Heart right ventricle (tissue), 16 donors: ENCODE measurements at regions not wholly inside any gene's neighbourhood (a gene's known extent, or its start where the extent isn't known, plus 50 kb on each side); places are given as distances from the start of the nearest gene placed in this dataset.

Experiments used
- ATAC-seq, 8 donors: fragments of 200-7000 bp; cut with Tn5 transposase; one replicate each; pipeline ENCODE4 v1.9.1; 2020; ENCODE audit warnings: mild to moderate bottlenecking in 8 of 8, moderate library complexity in 8 of 8, moderate number of reproducible peaks in 1 of 8
- DNase-seq, 2 donors: peaks; one replicate each; pipeline ENCODE4 v3.0.0-alpha.2; 2020
- H3K27ac ChIP-seq, 10 donors: fragments of 200-600 bp; sonication (generic) in 2 of 10; one replicate each; pipeline versions ENCODE4 v1.5.0 to v1.8.0; 2020 to 2022; ENCODE audit warnings: mild to moderate bottlenecking in 3 of 10
- H3K27me3 ChIP-seq, 7 donors: fragments of 200-600 bp; one replicate each; pipeline ENCODE4 v1.8.0; 2021 to 2022; ENCODE audit warnings: mild to moderate bottlenecking in 2 of 7
- H3K36me3 ChIP-seq, 9 donors: fragments of 200-600 bp; sonication (generic) in 1 of 9; one replicate each; pipeline versions ENCODE4 v1.5.0 to v1.8.0; 2020 to 2022; ENCODE audit warnings: mild to moderate bottlenecking in 2 of 9
- H3K4me1 ChIP-seq, 9 donors: fragments of 200-600 bp; sonication (generic) in 1 of 9; one replicate each; pipeline versions ENCODE4 v1.5.0 to v1.8.0; 2020 to 2022; ENCODE audit warnings: mild to moderate bottlenecking in 4 of 9
- H3K4me3 ChIP-seq, 10 donors: fragments of 200-600 bp; sonication (generic) in 2 of 10; one replicate each; pipeline versions ENCODE4 v1.5.0 to v1.8.0; 2020 to 2022; ENCODE audit warnings: mild to moderate bottlenecking in 7 of 10, moderate library complexity in 2 of 10
- H3K9me3 ChIP-seq, 11 donors: fragments of 200-600 bp in 10 of 11; sonication (generic) in 2 of 11; one replicate each; pipeline versions ENCODE4 v1.5.0 to v1.8.0; 2013 to 2022; ENCODE audit warnings: mild to moderate bottlenecking in 2 of 11, control low read depth in 1 of 11, moderate library complexity in 1 of 11
- WGBS, 2 donors: extraction: QIAGEN DNeasy Blood & Tissue Kit; methylation state at CpG; one replicate each; pipeline ENCODE4 v1.1.7; 2013; ENCODE audit warnings: inconsistent platforms in 1 of 2; 5-methylcytosine and 5-hydroxymethylcytosine counted together
- intact Hi-C, 10 donors: fragments of 100-400 bp; cut with DNase I; formaldehyde crosslinking; loops; one replicate each; pipeline versions ENCODE4 v1.11.1 to v1.14.2; 2022
- TF ChIP-seq, protein P1 (sequence below), 9 donors: fragments of 200-600 bp; sonication (generic) in 2 of 9; IDR thresholded peaks; one replicate each; pipeline versions ENCODE4 v1.5.0 to v1.8.0; 2021 to 2022; ENCODE audit warnings: antibody characterized with exemption in 9 of 9, mild to moderate bottlenecking in 5 of 9, moderate library complexity in 1 of 9
- donor health status: Arrhythmogenic right ventricular cardiomyopathy.
- donor health status: ischemic (EF 13 %, LVEDD 7.1; RV severe dilation, severe dysfunction).
- donor health status: healthy with polysubstance abuse.
- donor health status: DM: no; HTN: yes; CAD: no.
- donor health status: DM: no; HTN: no; CAD: no.
- donor health status: ischemic (EF 25% LVEDD 6.9; RV normal size, moderate dysfunction).
- donor health status: ischemic (EF 25% LVEDD 5.7; RV mildly dilated, moderate dysfunction).
- donor health status: healthy.
- donor health status: DM: yes; HTN: yes; CAD: no.
- donor health status: Ischemic cardiomyopathy.
- donor health status: ischemic (EF 35%, LVEDD 5.7; RV mildly dilated, moderate dysfunction).
- donor health status: nonischemic (EF 11% LVEDD 7.7; RV severe dilation, severe dysfunction).
- donor health status: DM: yes; HTN: yes; CAD: no.
- donor health status: PGD.
- donor health status: ischemic (EF 29% LVEDD 5.4; RV normal size, mild dysfunction).
- donor health status: nonischemic (EF 23%, LVEDD 6.1; RV moderate dilation, normal function).

DNA sequence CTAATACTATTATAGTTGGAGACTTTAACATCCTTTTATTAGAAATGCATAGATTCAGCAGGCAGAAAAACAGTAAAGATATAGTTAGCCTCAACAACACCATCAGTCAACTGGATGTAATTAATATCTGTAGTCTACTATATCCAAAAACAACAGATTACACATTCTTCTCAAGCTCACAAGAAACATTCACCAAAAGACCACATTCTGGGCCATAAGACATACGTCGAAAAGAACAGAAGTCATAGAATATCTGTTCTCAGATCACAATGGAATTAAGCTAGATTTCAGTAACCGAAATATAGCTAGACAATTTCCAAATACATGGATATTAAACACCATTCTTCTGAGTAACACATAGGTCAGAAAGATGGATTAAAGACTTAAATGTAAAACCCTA is 336.6 kb upstream of the RPS23 start:
- H3K27me3 ChIP-seq = no peaks in the 10 kb centered on the region
- intact Hi-C loops = no loop called here
- DNase-seq = no peak
- H3K4me3 ChIP-seq = no peak overlapping the region
- ATAC-seq = no peak
- WGBS, 2 donors = 73% methylated on average over 3 of the region's 3 CpGs
- peaks cover 0 to 21% (median 0%) of the 10 kb centered on the region in 11 donors for H3K9me3 ChIP-seq
- H3K4me1 ChIP-seq = no peaks in the 10 kb centered on the region
- TF ChIP-seq, protein P1, sequence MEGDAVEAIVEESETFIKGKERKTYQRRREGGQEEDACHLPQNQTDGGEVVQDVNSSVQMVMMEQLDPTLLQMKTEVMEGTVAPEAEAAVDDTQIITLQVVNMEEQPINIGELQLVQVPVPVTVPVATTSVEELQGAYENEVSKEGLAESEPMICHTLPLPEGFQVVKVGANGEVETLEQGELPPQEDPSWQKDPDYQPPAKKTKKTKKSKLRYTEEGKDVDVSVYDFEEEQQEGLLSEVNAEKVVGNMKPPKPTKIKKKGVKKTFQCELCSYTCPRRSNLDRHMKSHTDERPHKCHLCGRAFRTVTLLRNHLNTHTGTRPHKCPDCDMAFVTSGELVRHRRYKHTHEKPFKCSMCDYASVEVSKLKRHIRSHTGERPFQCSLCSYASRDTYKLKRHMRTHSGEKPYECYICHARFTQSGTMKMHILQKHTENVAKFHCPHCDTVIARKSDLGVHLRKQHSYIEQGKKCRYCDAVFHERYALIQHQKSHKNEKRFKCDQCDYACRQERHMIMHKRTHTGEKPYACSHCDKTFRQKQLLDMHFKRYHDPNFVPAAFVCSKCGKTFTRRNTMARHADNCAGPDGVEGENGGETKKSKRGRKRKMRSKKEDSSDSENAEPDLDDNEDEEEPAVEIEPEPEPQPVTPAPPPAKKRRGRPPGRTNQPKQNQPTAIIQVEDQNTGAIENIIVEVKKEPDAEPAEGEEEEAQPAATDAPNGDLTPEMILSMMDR (IDR thresholded peaks at IDR 0.05) = no peak
- H3K36me3 ChIP-seq = no peaks in the 10 kb centered on the region
- H3K27ac ChIP-seq = no peak overlapping the region

DNA sequence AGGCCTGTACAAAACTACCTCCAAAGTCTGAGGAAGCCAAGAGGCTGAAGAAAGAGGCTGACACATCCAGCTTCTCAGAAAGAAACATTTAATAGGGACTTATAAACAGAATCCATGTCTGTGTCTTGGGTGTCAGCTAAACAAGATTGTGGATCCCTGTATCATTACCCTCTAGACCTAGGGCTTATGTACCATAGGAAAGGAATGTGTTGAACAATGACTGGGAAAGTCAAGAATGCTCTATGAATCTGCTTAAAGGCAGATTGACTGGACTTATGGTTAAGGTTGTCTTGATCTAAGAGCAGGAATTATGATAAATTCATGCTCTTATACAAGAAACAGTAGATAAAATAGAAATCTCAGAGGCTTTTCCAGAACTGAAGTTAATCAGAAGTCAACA is 335.7 kb upstream of the RPS23 start:
- DNase-seq = no peak
- TF ChIP-seq, protein P1 (IDR thresholded peaks at IDR 0.05) = no peak

GRCh38 chr5:82610686-82611085 is 332.5 kb upstream of the RPS23 start:
- DNase-seq = no peak
- intact Hi-C loops = no loop called here
- H3K27me3 ChIP-seq = no peaks in the 10 kb centered on the region
- TF ChIP-seq, protein P1 (IDR thresholded peaks at IDR 0.05) = no peak
- no peak for ATAC-seq
- H3K36me3 ChIP-seq = no peaks in the 10 kb centered on the region
- H3K9me3 ChIP-seq = peaks cover 0 to 33% (median 0%) of the 10 kb centered on the region in 11 donors
- H3K4me1 ChIP-seq = no peaks in the 10 kb centered on the region
- no peak overlapping the region for H3K4me3 ChIP-seq
- H3K27ac ChIP-seq = no peak overlapping the region
- 88 to 95% methylated on average over 3 of the region's 3 CpGs for WGBS, 2 donors

More for the DNA sequence above, 335.7 kb upstream of the RPS23 start:
- intact Hi-C loops = no loop called here
- Histone ChIP-seq H3K27ac (no peak overlapping the region), H3K9me3 (peaks cover 0 to 15% (median 0%) of the 10 kb centered on the region in 11 donors), H3K4me3 (no peak overlapping the region), H3K27me3 (no peaks in the 10 kb centered on the region), H3K4me1 (no peaks in the 10 kb centered on the region), H3K36me3 (no peaks in the 10 kb centered on the region)
- no peak for ATAC-seq

DNA sequence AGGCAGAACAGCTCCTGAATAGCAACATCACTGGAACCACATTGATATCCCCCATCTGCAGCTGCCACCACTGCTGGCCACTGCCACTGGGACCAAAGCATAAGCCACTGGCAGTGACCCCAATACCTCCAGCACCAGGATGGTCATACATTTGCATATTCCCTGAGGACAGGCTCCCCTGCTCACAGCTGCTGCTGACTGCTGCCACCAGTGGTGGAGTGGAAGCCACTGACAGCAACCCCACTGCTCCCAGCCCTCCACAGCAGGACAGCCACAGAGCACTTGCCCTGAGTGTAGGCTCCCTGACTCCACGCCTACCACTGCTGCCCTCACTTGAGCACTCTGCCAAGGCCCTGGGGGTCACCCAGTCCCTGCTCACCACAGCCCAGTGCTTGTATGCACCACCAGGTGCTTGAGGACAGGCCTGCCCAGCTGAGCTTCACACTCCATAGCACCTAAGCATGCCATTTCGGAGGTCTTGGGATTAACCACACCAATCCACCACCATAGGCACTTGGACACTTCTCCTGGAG is 327.4 kb upstream of the RPS23 start:
- intact Hi-C loops = no loop called here
- no peak for DNase-seq
- no peak overlapping the region for H3K27ac ChIP-seq
- no peaks in the 10 kb centered on the region for H3K4me1 ChIP-seq
- 93 to 94% methylated on average over 2 of the region's 2 CpGs for WGBS, 2 donors
- H3K4me3 ChIP-seq = no peak overlapping the region
- peaks cover 0 to 23% (median 0%) of the 10 kb centered on the region in 11 donors for H3K9me3 ChIP-seq
- no peaks in the 10 kb centered on the region for H3K27me3 ChIP-seq
- no peak for ATAC-seq
- TF ChIP-seq, protein P1 (IDR thresholded peaks at IDR 0.05) = no peak
- H3K36me3 ChIP-seq = no peaks in the 10 kb centered on the region
